Ammon's horn (tissue), 1 donor: ENCODE measurements at regions not wholly inside any gene's neighbourhood (a gene's known extent, or its start where the extent isn't known, plus 50 kb on each side); places are given as distances from the start of the nearest gene placed in this dataset.

Source experiments
- DNase-seq: peaks from one replicate; pipeline ENCODE4 v3.0.0-alpha.2; 2016; ENCODE audit warnings: low spot score

- DNase-seq: no peak
Measured at GRCh38 chr10:75347186-75347585, 54.4 kb downstream of the ZNF503 start.

GRCh38 chr10:75345738-75346137 lies 55.8 kb downstream of the ZNF503 start:
- DNase-seq: no peak

- no peak for DNase-seq
Measured at GRCh38 chr10:75344170-75344569, 57.4 kb downstream of the ZNF503 start.

- no peak for DNase-seq
Measured at GRCh38 chr10:75342397-75342796, 59.2 kb downstream of the ZNF503 start.

- no peak for DNase-seq
Measured at GRCh38 chr10:75335983-75336382, 65.6 kb downstream of the ZNF503 start.

- peak; percentile 39 for DNase-seq
Measured at GRCh38 chr10:75335191-75335590, 66.4 kb downstream of the ZNF503 start.

GRCh38 chr10:75334720-75335119 lies 66.8 kb downstream of the ZNF503 start:
- no peak for DNase-seq

- DNase-seq: no peak
Measured at GRCh38 chr10:75332081-75332480, 69.5 kb downstream of the ZNF503 start.

- no peak for DNase-seq
Measured at GRCh38 chr10:75331081-75331480, 70.5 kb downstream of the ZNF503 start.

- no peak for DNase-seq
Measured at GRCh38 chr10:75329190-75329745, 72.3 kb downstream of the ZNF503 start.

- no peak for DNase-seq
Measured at GRCh38 chr10:75326306-75326705, 75.3 kb downstream of the ZNF503 start.

- no peak for DNase-seq
Measured at GRCh38 chr10:75319274-75319673, 82.3 kb downstream of the ZNF503 start.

- no peak for DNase-seq
Measured at GRCh38 chr10:75314570-75314969, 78.8 kb upstream of the COMTD1 start.

GRCh38 chr10:75312440-75312839 lies 76.7 kb upstream of the COMTD1 start:
- no peak for DNase-seq

GRCh38 chr10:75305675-75306074 lies 69.9 kb upstream of the COMTD1 start:
- DNase-seq: no peak

- DNase-seq: no peak
Measured at GRCh38 chr10:75304741-75305390, 69.1 kb upstream of the COMTD1 start.

- no peak for DNase-seq
Measured at GRCh38 chr10:75304313-75304712, 68.6 kb upstream of the COMTD1 start.

GRCh38 chr10:75303045-75303777 lies 67.5 kb upstream of the COMTD1 start:
- DNase-seq: no peak

- no peak for DNase-seq
Measured at GRCh38 chr10:75302029-75302428, 66.3 kb upstream of the COMTD1 start.

GRCh38 chr10:75297021-75297599 lies 61.4 kb upstream of the COMTD1 start:
- DNase-seq: no peak

GRCh38 chr10:75295868-75296441 lies 60.2 kb upstream of the COMTD1 start:
- no peak for DNase-seq

GRCh38 chr10:75294866-75295701 lies 59.3 kb upstream of the COMTD1 start:
- peak; percentile 64 for DNase-seq
